Panc1 (cell line): ENCODE measurements at regions not wholly inside any gene's neighbourhood (a gene's known extent, or its start where the extent isn't known, plus 50 kb on each side); places are given as distances from the start of the nearest gene placed in this dataset.

Experiments used
- ATAC-seq: fragments of 200-7000 bp; cut with Tn5 transposase; 2 replicates; pipeline ENCODE4 v1.9.1; 2020; ENCODE audit warnings: mild to moderate bottlenecking, moderate library complexity
- BruUV-seq: library from RNA; stranded (reverse); fragments of 400-500 nt; replicated peaks from 2 replicates; lab custom pipeline; 2021; lab: Mats Ljungman, UMichigan
- CTCF ChIA-PET: fragments of 300-600 bp; sonication (Branson Sonifier 250); formaldehyde crosslinking; loops from one replicate; lab custom pipeline; 2022; ENCODE audit warnings: antibody characterized with exemption; lab: Charles Lee
- POLR2A ChIA-PET: fragments of 300-600 bp; sonication (Branson Sonifier 250); formaldehyde crosslinking; loops from one replicate; lab custom pipeline; 2022; ENCODE audit warnings: antibody characterized with exemption; lab: Charles Lee
- DNase-seq: peaks from one replicate; pipeline ENCODE4 v3.0.0-alpha.2; 2010; ENCODE audit warnings: low read depth, low spot score
- H3K27ac ChIP-seq: 2 replicates; pipeline ENCODE4 v1.5.1; 2011; ENCODE audit warnings: mild to moderate bottlenecking, low read length, inconsistent platforms
- H3K27me3 ChIP-seq: fragments of 200-500 bp; sonication (Bioruptor generic); 2 replicates; pipeline ENCODE4 v1.6.0; 2014; ENCODE audit warnings: low read length, inconsistent platforms; ENCODE audit not compliant: control insufficient read depth, insufficient read depth
- H3K36me3 ChIP-seq: fragments of 200-500 bp; sonication (Bioruptor generic); 2 replicates; pipeline ENCODE4 v1.5.1; 2014; ENCODE audit warnings: inconsistent platforms, mild to moderate bottlenecking, low read length, moderate library complexity; ENCODE audit not compliant: control insufficient read depth, insufficient read depth
- H3K4me1 ChIP-seq: 2 replicates; pipeline ENCODE4 v1.5.1; 2011; ENCODE audit warnings: inconsistent platforms, mild to moderate bottlenecking, low read length, moderate library complexity; ENCODE audit not compliant: control insufficient read depth, insufficient read depth
- H3K4me3 ChIP-seq, 2 experiments: 2 replicates each; pipeline ENCODE4 v1.5.1; 2011 to 2012; ENCODE audit warnings: low read depth in 2 of 2, low read length in 2 of 2, mild to moderate bottlenecking in 2 of 2, inconsistent platforms in 1 of 2, moderate library complexity in 1 of 2
- H3K9me3 ChIP-seq: fragments of 200-500 bp; sonication (Bioruptor generic); 2 replicates; pipeline ENCODE4 v1.5.1; 2014; ENCODE audit warnings: low read depth, mild to moderate bottlenecking, inconsistent platforms, low read length, moderate library complexity; ENCODE audit not compliant: control insufficient read depth, insufficient read depth
- CTCF ChIP-seq: fragments of 450-650 bp; IDR thresholded peaks from 2 replicates; pipeline ENCODE4 v1.5.1; 2017; ENCODE audit warnings: mild to moderate bottlenecking
- POLR2AphosphoS5 ChIP-seq: IDR thresholded peaks from 2 replicates; pipeline ENCODE4 v1.6.1; 2012; ENCODE audit warnings: mild to moderate bottlenecking, low read depth, low read length, moderate library complexity
- REST ChIP-seq, 2 experiments: IDR thresholded peaks; 2 replicates each; pipeline ENCODE4 v1.6.1; 2011 to 2012; ENCODE audit warnings: low read depth in 2 of 2, control low read depth in 1 of 2, low read length in 1 of 2, mild to moderate bottlenecking in 1 of 2, moderate library complexity in 1 of 2; ENCODE audit not compliant: insufficient read depth in 1 of 2
- SIN3A ChIP-seq: IDR thresholded peaks from 2 replicates; pipeline ENCODE4 v1.6.1; 2012; ENCODE audit warnings: low read depth, mild to moderate bottlenecking, low read length, moderate library complexity, borderline replicate concordance; ENCODE audit not compliant: insufficient read depth
- TCF7L2 ChIP-seq: IDR thresholded peaks from 2 replicates; pipeline ENCODE4 v1.6.1; 2011; ENCODE audit warnings: mild to moderate bottlenecking, low read depth, low read length, inconsistent platforms
- in situ Hi-C: cut with HindIII; loops from 2 replicates; pipeline ENCODE4 v1.10.0; 2016; ENCODE audit warnings: low sequenced_read_pairs, low pct_unique_long_range_greater_than_20kb
- intact Hi-C: fragments of 100-400 bp; cut with micrococcal nuclease; formaldehyde crosslinking; loops from one replicate; pipeline ENCODE4 v1.10.0; 2022; ENCODE audit not compliant: unreplicated experiment

- H3K4me1 ChIP-seq, result no peaks in the 10 kb centered on the region
- DNase-seq (no peak), ATAC-seq (no peak)
- in situ Hi-C loops (no loop called here), intact Hi-C loops (loop anchor here (10.0 kb wide), 2 partner anchors 117 to 143 kb away; no protein-coding TSS in a partner anchor)
- TF ChIP-seq SIN3A, result no peak
- CTCF ChIA-PET, result interaction anchor here (0.7 kb wide), 1 partner anchor 222 kb away, joined by 3 read pairs; no protein-coding TSS in a partner anchor
- BruUV-seq, result no TSS peak
- H3K27ac ChIP-seq, result no peak overlapping the region
- no peak overlapping the region for H3K4me3 ChIP-seq
- no peaks in the 10 kb centered on the region for H3K27me3 ChIP-seq
- POLR2A ChIA-PET, result no interaction called here
- H3K9me3 ChIP-seq, result no peaks in the 10 kb centered on the region
- H3K36me3 ChIP-seq, result no peaks in the 10 kb centered on the region
Observed at GRCh38 chr1:22277662-22278061, 134.8 kb upstream of the WNT4 start.

GRCh38 chr1:22279735-22280134 lies 136.8 kb upstream of the WNT4 start:
- DNase-seq, result no peak
- CTCF ChIA-PET, result interaction anchor here (0.7 kb wide), 2 partner anchors 170 to 234 kb away, joined by 7 read pairs; no protein-coding TSS in a partner anchor
- no peak overlapping the region for H3K4me3 ChIP-seq
- H3K4me1 ChIP-seq, result no peaks in the 10 kb centered on the region
- intact Hi-C loops, result loop anchor here (10.0 kb wide), 2 partner anchors 115 to 145 kb away; no protein-coding TSS in a partner anchor
- H3K9me3 ChIP-seq, result no peaks in the 10 kb centered on the region
- no peaks in the 10 kb centered on the region for H3K27me3 ChIP-seq
- no peaks in the 10 kb centered on the region for H3K36me3 ChIP-seq
- no peak for TF ChIP-seq REST (IDR thresholded peaks at IDR 0.05; ENCODE audit: insufficient read depth in 1 of 2, low read depth in 2 of 2, low read length in 1 of 2)
- TF ChIP-seq TCF7L2, result no peak
- no peak for TF ChIP-seq POLR2AphosphoS5
- TF ChIP-seq SIN3A, result no peak
- TF ChIP-seq CTCF, result no peak
- ATAC-seq, result no peak
- POLR2A ChIA-PET, result interaction anchor here (0.7 kb wide), 1 partner anchor 133 kb away, joined by 12 read pairs; no protein-coding TSS in a partner anchor
- no TSS peak for BruUV-seq
- in situ Hi-C loops, result no loop called here
- no peak overlapping the region for H3K27ac ChIP-seq

GRCh38 chr1:22280526-22280925 lies 137.6 kb upstream of the WNT4 start:
- no peaks in the 10 kb centered on the region for H3K4me1 ChIP-seq

More at GRCh38 chr1:22280526-22280925, 137.6 kb upstream of the WNT4 start:
- no peak for TF ChIP-seq SIN3A
- no peak for TF ChIP-seq CTCF
- no peak for TF ChIP-seq TCF7L2
- no peak for TF ChIP-seq POLR2AphosphoS5
- TF ChIP-seq REST (IDR thresholded peaks at IDR 0.05; ENCODE audit: insufficient read depth in 1 of 2, low read depth in 2 of 2, low read length in 1 of 2), result no peak
- DNase-seq (no peak), ATAC-seq (no peak)
- in situ Hi-C loops, result no loop called here
- Histone ChIP-seq H3K27ac (no peak overlapping the region), H3K36me3 (no peaks in the 10 kb centered on the region), H3K9me3 (no peaks in the 10 kb centered on the region), H3K27me3 (no peaks in the 10 kb centered on the region), H3K4me3 (no peak overlapping the region)
- BruUV-seq, result no TSS peak
- CTCF ChIA-PET, result interaction anchor here (0.7 kb wide), 2 partner anchors 171 to 233 kb away, joined by 7 read pairs; no protein-coding TSS in a partner anchor
- POLR2A ChIA-PET, result interaction anchor here (0.7 kb wide), 1 partner anchor 132 kb away, joined by 12 read pairs; no protein-coding TSS in a partner anchor
- intact Hi-C loops, result no loop called here
